Astrocyte (in vitro differentiated cells and primary cell): ENCODE measurements at regions not wholly inside any gene's neighbourhood (a gene's known extent, or its start where the extent isn't known, plus 50 kb on each side); places are given as distances from the start of the nearest gene placed in this dataset.
A peak's percentile ranks its signal among the peaks of the same experiment; 100 is the strongest.

ENCODE experiments used
- DNase-seq: peaks from one replicate; pipeline ENCODE4 v3.0.0-alpha.2; 2010; ENCODE audit warnings: low read depth
- FAIRE-seq: peaks from 2 replicates; lab custom pipeline; 2011; peaks lifted over from hg19 to GRCh38; lab: Jason Lieb, UNC
- H2AFZ ChIP-seq: 2 replicates; pipeline ENCODE4 v1.6.0; 2012; ENCODE audit warnings: low read depth, low read length, inconsistent platforms
- H3K27ac ChIP-seq: 2 replicates; pipeline ENCODE4 v1.5.1; 2011; ENCODE audit warnings: low read depth, low read length, inconsistent platforms
- H3K27me3 ChIP-seq: 2 replicates; pipeline ENCODE4 v1.6.0; 2011; ENCODE audit warnings: low read length, inconsistent platforms; ENCODE audit not compliant: insufficient read depth
- H3K36me3 ChIP-seq: 2 replicates; pipeline ENCODE4 v1.5.1; 2011; ENCODE audit warnings: low read length, inconsistent platforms; ENCODE audit not compliant: insufficient read depth
- H3K4me1 ChIP-seq: 2 replicates; pipeline ENCODE4 v1.5.1; 2011; ENCODE audit warnings: low read length, inconsistent platforms; ENCODE audit not compliant: insufficient read depth
- H3K4me2 ChIP-seq: 2 replicates; pipeline ENCODE4 v1.6.0; 2012; ENCODE audit warnings: low read length, inconsistent platforms
- H3K4me3 ChIP-seq: 2 replicates; pipeline ENCODE4 v1.5.1; 2011; ENCODE audit warnings: low read depth, mild to moderate bottlenecking, low read length, inconsistent platforms; ENCODE audit not compliant: insufficient read depth
- H3K79me2 ChIP-seq: 2 replicates; pipeline ENCODE4 v1.6.0; 2012; ENCODE audit warnings: mild to moderate bottlenecking, low read length, inconsistent platforms; ENCODE audit not compliant: insufficient read depth
- H3K9ac ChIP-seq: 2 replicates; pipeline ENCODE4 v1.6.0; 2012; ENCODE audit warnings: mild to moderate bottlenecking, low read length, inconsistent platforms
- H3K9me3 ChIP-seq: 2 replicates; pipeline ENCODE4 v1.5.1; 2012; ENCODE audit warnings: low read depth, mild to moderate bottlenecking, low read length, inconsistent platforms; ENCODE audit not compliant: insufficient read depth
- H4K20me1 ChIP-seq: 2 replicates; pipeline ENCODE4 v1.6.0; 2012; ENCODE audit warnings: low read length, inconsistent platforms; ENCODE audit not compliant: insufficient read depth
- H3K27ac Mint-ChIP-seq: one replicate; pipeline ENCODE4 v1.8.0; 2021; ENCODE audit warnings: mild to moderate bottlenecking, mixed read lengths; ENCODE audit not compliant: unreplicated experiment
- H3K27me3 Mint-ChIP-seq: one replicate; pipeline ENCODE4 v1.8.0; 2021; ENCODE audit warnings: low read depth, mixed read lengths; ENCODE audit not compliant: unreplicated experiment
- H3K36me3 Mint-ChIP-seq: one replicate; pipeline ENCODE4 v1.8.0; 2021; ENCODE audit warnings: low read depth, mixed read lengths; ENCODE audit not compliant: unreplicated experiment
- H3K4me1 Mint-ChIP-seq: one replicate; pipeline ENCODE4 v1.8.0; 2021; ENCODE audit warnings: low read depth, mixed read lengths; ENCODE audit not compliant: unreplicated experiment
- H3K4me3 Mint-ChIP-seq: one replicate; pipeline ENCODE4 v1.8.0; 2021; ENCODE audit warnings: mild to moderate bottlenecking, moderate library complexity, mixed read lengths; ENCODE audit not compliant: unreplicated experiment
- H3K9me3 Mint-ChIP-seq: one replicate; pipeline ENCODE4 v1.8.0; 2021; ENCODE audit warnings: mild to moderate bottlenecking, mixed read lengths; ENCODE audit not compliant: unreplicated experiment
- EZH2 ChIP-seq: IDR thresholded peaks from 2 replicates; pipeline ENCODE4 v1.6.1; 2012; ENCODE audit warnings: mild to moderate bottlenecking, low read length, inconsistent platforms; ENCODE audit not compliant: insufficient read depth
- TF ChIP-seq, protein P1 (sequence below): IDR thresholded peaks from 2 replicates; pipeline ENCODE4 v1.5.1; 2011; ENCODE audit warnings: low read depth, mild to moderate bottlenecking, inconsistent platforms, low read length, moderate library complexity; ENCODE audit not compliant: insufficient read depth

DNA sequence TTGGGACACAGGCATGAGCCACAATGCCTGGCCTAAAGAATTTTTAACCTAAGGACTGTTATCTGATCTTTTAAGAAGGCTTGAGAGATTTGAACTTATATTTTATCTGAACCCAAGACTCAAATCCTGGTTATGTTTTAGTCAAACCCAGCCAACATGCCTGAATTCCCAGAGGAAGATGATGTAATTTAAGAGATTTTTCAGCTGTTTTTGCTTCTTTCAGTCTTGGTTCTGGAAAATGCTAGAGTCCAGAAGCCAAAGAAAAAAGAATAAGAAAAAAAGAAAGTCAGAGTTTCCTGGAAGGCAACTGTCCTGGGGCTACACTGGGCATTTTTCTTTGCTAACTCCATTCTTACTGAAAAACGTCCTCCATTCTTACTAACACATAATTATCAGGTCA, 85.8 kb downstream of the SNX18 start:
- Mint-ChIP-seq H3K9me3 (peaks cover 4% of the 10 kb centered on the region), H3K36me3 (no peaks in the 10 kb centered on the region), H3K27ac (no peak overlapping the region), H3K27me3 (no peaks in the 10 kb centered on the region), H3K4me3 (no peak overlapping the region), H3K4me1 (no peaks in the 10 kb centered on the region)
- H3K79me2 ChIP-seq = no peaks in the 10 kb centered on the region
- H3K4me2 ChIP-seq = no peak overlapping the region
- no peak overlapping the region for H2AFZ ChIP-seq
- H3K27me3 ChIP-seq = no peaks in the 10 kb centered on the region
- H3K4me1 ChIP-seq = no peaks in the 10 kb centered on the region
- H4K20me1 ChIP-seq = no peaks in the 10 kb centered on the region
- no peak overlapping the region for H3K4me3 ChIP-seq
- no peaks in the 10 kb centered on the region for H3K9me3 ChIP-seq
- H3K27ac ChIP-seq = no peak overlapping the region
- FAIRE-seq = no peak
- H3K9ac ChIP-seq = no peak overlapping the region
- H3K36me3 ChIP-seq = no peaks in the 10 kb centered on the region
- no peak for TF ChIP-seq EZH2
- TF ChIP-seq, protein P1, sequence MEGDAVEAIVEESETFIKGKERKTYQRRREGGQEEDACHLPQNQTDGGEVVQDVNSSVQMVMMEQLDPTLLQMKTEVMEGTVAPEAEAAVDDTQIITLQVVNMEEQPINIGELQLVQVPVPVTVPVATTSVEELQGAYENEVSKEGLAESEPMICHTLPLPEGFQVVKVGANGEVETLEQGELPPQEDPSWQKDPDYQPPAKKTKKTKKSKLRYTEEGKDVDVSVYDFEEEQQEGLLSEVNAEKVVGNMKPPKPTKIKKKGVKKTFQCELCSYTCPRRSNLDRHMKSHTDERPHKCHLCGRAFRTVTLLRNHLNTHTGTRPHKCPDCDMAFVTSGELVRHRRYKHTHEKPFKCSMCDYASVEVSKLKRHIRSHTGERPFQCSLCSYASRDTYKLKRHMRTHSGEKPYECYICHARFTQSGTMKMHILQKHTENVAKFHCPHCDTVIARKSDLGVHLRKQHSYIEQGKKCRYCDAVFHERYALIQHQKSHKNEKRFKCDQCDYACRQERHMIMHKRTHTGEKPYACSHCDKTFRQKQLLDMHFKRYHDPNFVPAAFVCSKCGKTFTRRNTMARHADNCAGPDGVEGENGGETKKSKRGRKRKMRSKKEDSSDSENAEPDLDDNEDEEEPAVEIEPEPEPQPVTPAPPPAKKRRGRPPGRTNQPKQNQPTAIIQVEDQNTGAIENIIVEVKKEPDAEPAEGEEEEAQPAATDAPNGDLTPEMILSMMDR = no peak
- DNase-seq = no peak

DNA sequence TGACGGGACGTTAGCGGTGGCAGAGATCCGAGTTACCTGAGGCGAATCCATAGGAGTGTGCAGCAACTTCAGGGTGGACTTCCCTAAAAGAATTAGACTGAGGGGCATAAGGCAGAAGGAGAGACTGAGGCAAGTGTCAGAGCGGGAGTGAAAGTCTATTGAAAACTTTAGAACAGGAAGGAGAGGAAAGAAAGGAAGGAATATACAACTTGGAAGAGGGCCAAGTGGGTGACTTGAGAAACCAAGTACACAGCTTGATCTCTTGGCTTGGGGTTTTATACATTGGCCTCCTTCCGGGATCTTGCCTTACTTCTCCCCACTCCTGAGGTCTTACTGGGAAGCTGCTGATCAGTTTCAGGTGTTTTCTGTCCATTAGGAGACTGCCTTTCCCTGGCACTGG, 84.9 kb downstream of the SNX18 start:
- no peak for DNase-seq
- H3K36me3 Mint-ChIP-seq = no peaks in the 10 kb centered on the region
- peaks cover 7% of the 10 kb centered on the region for H3K9me3 Mint-ChIP-seq
- H3K4me1 Mint-ChIP-seq = no peaks in the 10 kb centered on the region
- Histone ChIP-seq H3K27ac (no peak overlapping the region), H3K9me3 (no peaks in the 10 kb centered on the region), H3K4me1 (no peaks in the 10 kb centered on the region), H3K79me2 (no peaks in the 10 kb centered on the region), H4K20me1 (no peaks in the 10 kb centered on the region), H3K9ac (no peak overlapping the region), H3K4me3 (no peak overlapping the region), H2AFZ (no peak overlapping the region), H3K4me2 (no peak overlapping the region), H3K27me3 (no peaks in the 10 kb centered on the region), H3K36me3 (no peaks in the 10 kb centered on the region)
- H3K4me3 Mint-ChIP-seq = no peak overlapping the region
- FAIRE-seq = no peak
- H3K27me3 Mint-ChIP-seq = no peaks in the 10 kb centered on the region
- no peak overlapping the region for H3K27ac Mint-ChIP-seq
- TF ChIP-seq, protein P1 = no peak
- no peak for TF ChIP-seq EZH2

DNA sequence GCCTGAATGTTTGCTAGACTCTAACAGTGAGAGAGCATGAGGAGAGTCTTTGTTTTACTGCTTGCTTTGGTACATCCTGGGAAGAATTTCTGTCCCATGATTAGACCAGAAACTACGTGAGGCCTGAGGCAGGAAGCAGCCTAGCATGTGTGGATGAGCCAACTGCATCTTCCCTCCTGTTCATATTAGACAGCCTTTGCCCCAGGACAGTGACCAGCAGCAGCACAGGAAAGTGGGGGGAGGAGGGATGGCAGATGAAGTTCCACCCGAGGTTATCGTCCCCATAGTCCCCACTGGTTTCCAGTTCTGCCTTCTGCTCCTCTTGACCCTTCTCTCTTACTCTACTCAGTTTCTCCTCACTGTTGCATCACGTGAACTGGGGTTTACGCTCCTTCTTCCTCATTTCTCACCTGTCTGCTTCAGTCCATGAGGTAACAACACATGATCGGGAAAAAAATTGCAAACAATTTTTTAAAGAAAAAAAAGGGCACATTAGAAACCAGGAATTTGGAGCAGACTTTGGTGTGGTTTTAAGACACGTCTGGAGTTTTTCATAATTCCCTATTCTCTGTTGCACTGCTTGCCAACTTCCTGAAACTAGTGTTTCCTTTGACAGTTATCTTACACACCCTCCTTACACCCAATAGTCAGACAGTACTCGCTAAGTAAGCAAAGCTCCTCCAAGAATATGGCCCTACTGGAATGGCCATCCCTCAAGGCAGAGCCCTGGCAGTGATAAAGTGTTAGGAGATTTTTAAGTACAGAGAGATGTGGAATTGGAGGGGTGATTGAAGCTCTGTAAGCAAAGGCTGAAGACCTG, 84.1 kb downstream of the SNX18 start:
- no peak for TF ChIP-seq EZH2
- TF ChIP-seq, protein P1 = no peak
- no peak overlapping the region for H3K27ac Mint-ChIP-seq

More for the DNA sequence above, 84.1 kb downstream of the SNX18 start:
- Histone ChIP-seq H3K27me3 (no peaks in the 10 kb centered on the region), H3K4me1 (no peaks in the 10 kb centered on the region), H3K4me2 (no peak overlapping the region), H3K36me3 (no peaks in the 10 kb centered on the region), H2AFZ (no peak overlapping the region), H3K27ac (no peak overlapping the region), H3K9ac (no peak overlapping the region), H4K20me1 (no peaks in the 10 kb centered on the region), H3K4me3 (no peak overlapping the region), H3K79me2 (no peaks in the 10 kb centered on the region), H3K9me3 (no peaks in the 10 kb centered on the region)
- Mint-ChIP-seq H3K4me3 (no peak overlapping the region), H3K27me3 (no peaks in the 10 kb centered on the region), H3K4me1 (no peaks in the 10 kb centered on the region), H3K9me3 (peaks cover 15% of the 10 kb centered on the region), H3K36me3 (peaks cover 3% of the 10 kb centered on the region)
- DNase-seq (peak; percentile 36), FAIRE-seq (no peak)
